AG08395 (cell line): ENCODE measurements at regions not wholly inside any gene's neighbourhood (a gene's known extent, or its start where the extent isn't known, plus 50 kb on each side); places are given as distances from the start of the nearest gene placed in this dataset.
A peak's percentile ranks its signal among the peaks of the same experiment; 100 is the strongest.

ENCODE experiments used
- DNase-seq: peaks from one replicate; pipeline ENCODE4 v3.0.0; 2012; ENCODE audit warnings: mixed read lengths, low spot score

DNA sequence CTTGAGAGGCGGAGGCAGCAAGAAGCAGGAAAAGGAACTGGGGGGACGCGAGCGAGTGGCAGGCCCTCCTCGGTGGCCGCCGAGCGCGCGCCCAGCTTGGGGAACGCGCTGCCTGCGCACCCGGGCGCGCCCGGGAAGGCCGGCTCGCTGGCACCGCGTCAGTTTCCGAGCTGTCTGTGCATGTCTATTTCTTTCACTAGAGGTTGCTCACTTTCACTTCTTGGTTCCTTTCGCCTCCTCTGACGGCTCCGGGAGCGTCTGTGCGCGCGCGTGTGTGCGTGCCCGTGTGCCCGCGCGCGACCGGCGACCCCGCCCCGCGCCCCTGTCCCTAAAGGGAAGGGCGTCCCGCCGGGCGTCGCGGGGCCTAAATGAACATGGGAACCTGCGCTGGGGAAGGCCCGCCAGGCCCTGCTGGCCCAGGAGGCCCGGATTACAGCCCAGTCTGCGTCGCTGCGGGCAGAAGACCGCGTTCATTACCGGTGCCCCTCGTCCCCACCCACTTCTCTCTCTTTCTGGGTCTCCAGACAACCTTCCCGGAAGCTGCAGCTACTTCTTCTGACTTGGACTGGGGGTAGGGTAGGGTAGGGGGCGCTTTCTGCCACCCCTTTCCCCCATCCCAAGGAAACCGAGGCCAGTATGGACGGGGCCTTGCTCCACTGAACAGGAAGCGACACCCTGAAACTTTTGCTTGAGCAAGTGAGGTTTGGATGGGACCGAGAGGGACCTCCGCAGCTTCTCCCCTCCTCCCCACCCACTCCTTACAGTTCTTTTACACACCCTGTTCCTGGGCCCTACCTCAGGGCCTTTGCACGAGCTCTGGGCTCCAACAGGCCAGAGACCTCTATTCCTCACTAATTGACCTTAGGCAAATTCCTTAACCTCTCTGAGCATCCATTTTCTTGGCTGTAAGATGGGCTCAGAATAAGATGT is 205.8 kb upstream of the IER5L start:
- DNase-seq: peak; percentile 77

DNA sequence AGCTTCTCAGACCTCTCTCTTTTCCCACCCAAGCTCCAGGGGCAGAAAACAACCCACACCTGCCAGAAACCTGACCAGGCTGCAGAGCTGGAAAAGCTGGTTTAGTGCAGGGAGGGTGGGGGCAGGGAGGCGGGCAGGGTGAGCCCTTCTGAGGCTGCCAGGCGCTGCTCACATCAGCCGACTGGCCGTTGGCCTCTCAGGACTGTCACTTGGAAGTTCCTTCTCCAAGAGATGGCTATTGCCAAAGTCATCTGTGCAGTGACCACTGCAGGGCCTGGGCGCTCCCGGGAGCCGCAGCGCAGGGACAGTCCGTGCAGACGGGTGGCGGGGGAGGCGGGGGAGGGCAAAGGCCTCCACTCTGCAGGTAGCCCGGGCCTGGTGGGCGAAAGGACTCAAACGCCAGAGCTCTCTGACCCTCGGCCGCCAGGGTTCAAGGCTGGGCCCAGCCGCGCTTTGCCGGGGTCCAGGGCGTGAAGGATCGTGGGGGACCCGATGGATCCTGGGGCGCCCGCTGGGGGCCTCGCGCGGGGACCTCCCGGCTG is 205.0 kb upstream of the IER5L start:
- peak; percentile 14 for DNase-seq

- DNase-seq: no peak
Observed at GRCh38 chr9:129382281-129383018, 204.4 kb upstream of the IER5L start.

DNA sequence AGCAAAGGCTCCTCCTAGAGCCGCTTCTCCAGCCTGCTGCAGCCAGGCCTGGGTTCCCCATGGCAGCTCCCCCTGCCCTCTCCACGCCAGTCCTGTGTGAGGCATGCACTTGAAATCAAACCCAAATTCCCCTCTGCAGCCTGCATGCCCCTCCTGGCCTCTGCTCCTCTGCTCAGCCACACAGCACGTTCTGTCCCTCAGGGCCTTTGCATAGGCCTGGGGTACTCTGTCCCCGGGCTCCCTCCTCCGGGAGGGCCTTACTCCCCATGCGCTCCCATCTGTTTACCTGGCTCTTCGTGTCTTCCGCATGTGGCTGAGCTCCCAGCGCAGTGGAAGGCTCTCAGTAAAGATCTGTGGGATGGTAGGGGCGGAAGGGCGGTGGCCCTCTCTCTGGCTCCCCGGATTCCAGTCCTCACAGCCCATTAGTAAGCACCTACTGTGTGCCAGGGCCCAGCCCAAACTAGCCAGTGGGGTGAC is 203.5 kb upstream of the IER5L start:
- DNase-seq: no peak

- no peak for DNase-seq
Observed at GRCh38 chr9:129380961-129381401, 202.9 kb upstream of the IER5L start.

DNA sequence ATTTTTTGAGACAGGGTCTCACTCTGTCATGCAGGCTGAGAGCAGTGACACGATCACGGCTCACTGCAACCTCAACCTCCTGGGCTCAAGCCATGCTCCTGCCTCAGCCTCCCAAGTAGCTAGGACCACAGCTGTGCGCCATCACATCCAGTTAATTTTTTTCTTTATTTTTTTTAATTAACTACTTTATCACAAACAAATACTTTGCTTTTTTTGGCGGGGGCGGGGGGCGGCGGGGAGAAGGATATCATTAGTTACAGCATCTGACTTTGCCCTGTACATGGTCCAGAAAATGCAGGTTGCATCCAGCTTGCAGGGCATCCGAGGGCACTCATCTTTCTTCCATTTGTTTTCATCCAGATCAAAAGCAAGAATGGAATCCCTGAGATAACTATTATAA is 201.8 kb upstream of the IER5L start:
- no peak for DNase-seq

DNA sequence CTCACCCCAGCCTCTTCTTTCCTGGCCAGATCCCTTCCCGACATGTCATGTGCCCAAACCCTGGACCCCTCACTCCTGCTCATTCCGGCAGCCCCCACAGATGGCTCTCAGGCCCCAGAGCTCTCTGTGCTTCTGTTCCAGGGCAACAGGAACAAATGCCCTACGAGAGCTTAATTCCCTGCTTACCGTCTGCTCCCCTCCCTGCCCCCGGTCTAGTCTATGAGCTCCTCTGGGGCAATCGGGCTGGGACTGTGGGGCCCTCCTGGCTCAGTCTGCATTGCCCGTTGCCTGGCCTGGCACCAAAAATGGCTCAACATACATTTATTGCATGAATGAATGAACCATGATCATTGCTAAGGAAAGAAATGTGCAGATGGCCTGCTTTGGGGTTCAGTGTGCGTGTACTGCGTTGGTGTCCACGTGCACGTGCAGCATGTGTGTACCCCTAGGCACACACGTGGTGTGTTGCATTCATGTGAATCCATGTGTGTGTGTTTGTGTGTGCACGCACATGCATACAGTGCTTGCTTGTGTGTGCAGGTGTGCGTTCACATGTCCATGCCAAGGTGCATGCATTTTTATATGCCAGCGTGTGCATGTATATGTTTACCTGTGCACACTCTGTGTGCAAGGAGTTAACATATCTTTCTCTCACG is 201.2 kb upstream of the IER5L start:
- no peak for DNase-seq

- no peak for DNase-seq
Observed at GRCh38 chr9:129377931-129378661, 200.0 kb upstream of the IER5L start.

GRCh38 chr9:129377181-129377580 is 199.1 kb upstream of the IER5L start:
- DNase-seq: no peak

DNA sequence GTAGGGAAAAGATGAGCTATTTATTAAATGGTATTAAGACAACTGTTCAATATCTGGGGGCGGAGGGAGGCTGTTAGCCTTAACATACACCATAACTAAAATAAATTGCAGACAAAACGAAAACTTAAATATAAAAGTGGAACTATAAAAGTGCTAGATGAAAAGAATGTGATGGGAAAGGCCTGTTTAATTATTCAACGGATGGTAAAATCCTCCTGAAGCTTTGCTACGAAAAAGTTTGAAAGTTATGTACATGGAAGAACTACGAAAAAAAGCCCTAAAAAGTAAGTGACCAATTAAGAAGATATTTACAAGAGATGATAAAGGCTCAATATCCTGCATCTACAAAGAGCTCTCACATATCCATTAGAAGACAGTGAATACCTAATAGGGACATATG is 197.8 kb upstream of the IER5L start:
- no peak for DNase-seq

DNA sequence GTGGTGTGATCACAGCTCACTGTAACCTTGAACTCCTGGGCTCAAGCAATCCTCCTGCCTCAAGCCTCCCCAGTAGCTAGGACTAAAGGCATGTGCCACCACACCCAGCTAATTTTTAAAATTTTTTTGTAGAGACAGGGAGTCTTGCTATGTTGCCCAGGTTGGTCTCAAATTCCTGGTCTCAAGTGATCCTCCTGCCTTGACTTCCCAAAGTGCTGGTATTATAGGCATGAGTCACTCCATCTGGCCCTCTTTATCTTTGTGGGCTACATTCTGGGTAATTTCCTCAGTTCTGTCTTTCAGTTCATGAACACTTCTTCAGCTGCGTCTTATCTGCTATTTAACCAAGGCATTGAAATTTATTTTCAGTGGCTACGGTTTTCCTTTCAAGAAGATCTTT is 196.6 kb upstream of the IER5L start:
- DNase-seq: no peak

DNA sequence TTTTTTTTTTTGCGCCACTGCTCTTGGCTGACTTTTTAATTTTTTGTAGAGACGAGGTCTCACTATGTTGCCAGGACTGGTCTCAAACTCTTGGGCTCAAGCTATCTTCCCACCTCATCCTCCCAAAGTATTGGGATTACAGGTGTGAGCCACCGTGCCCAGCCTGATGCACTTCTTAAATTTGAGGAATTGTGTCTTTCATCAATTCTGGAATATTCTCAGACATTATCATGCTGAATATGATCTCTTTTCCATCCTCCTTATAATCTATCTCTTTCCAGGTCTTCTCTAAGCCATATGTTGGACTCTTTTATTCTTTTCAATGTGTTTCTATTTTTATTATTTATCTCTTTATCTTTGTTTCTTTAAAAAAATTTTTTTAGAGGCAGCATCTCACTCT is 196.2 kb upstream of the IER5L start:
- no peak for DNase-seq

DNA sequence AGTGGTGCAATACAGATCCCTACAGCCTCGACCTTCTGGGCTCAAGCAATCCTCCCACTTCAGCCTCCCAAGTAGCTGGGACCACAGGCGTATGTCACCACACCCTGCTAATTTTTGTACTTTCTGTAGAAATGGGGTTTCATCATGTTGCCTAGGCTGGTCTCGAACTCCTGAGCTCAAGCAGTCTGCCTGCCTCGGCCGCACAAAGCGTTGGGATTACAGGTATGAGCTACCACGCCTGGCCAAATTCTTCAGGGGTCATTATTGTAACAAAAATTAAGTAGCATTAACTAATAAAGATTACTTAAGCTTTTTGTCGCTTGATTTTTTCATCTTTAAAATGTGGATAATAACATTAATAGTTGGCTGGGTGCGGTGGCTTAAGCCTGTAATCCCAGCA is 195.3 kb upstream of the IER5L start:
- DNase-seq: no peak

GRCh38 chr9:129370770-129371169 is 192.7 kb upstream of the IER5L start:
- DNase-seq: no peak

GRCh38 chr9:129368444-129368978 is 190.4 kb upstream of the IER5L start:
- no peak for DNase-seq

GRCh38 chr9:129367287-129367686 is 189.2 kb upstream of the IER5L start:
- no peak for DNase-seq

- peak; percentile 51 for DNase-seq
Observed at GRCh38 chr9:129365196-129365595, 187.1 kb upstream of the IER5L start.

GRCh38 chr9:129363216-129363873 is 185.3 kb upstream of the IER5L start:
- no peak for DNase-seq

DNA sequence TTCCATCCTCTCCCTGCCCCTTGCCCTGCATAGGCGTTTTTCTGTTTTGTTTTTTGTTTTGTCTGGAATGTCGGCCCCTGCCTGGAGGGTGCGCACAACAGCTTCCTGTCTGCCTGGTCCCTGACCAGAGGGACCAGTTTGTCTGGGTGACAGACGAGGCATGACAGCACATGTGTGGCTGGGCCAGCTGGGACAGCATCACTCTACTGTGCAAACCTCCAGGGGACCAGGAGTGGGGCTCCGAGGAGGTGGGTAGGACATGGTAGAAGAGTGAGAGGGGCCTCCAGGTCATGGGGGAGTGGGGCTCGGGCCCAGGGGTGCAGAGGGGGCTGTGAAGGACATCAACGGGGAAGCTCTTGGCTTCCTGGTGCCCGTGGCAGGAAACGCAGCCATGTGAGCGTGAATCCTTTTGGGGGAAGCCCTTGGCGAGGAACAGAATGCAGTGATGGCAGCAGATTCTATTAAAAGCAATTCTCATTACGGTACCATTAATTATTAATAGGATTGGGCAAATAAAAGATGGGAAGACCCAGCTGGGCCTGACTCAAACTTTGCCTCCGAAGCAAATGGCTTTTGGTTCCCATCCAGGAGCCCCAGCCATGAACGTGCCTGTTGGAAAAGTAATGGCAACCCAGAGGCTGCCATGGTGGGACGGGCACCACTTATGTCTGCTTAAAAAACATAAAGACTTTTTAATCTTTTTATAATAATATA is 184.4 kb upstream of the IER5L start:
- DNase-seq: no peak

DNA sequence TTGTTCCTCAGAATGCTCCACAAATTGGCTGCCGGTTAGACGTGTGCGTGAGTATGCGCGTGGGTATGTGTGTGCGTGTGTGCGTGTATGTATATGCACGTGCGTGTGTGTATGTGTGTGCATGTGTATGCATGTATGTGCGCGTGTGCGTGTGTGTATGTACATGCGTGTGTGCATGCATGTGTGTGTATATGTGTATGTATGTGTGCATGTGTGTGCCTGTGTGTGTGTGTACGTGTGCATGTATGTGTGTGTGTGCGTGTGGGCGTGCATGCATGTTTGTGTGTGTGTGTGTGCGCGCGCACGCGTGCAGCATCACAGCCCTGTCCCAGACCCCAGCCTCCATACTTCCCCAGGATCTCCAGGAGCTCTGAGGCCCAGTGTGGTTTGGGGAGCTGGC is 183.1 kb upstream of the IER5L start:
- DNase-seq: no peak
